LNCAP (cell line): ENCODE measurements at regions not wholly inside any gene's neighbourhood (a gene's known extent, or its start where the extent isn't known, plus 50 kb on each side); places are given as distances from the start of the nearest gene placed in this dataset.

Experiments
- TF ChIP-seq, protein P1 (sequence below): fragments of 450-650 bp; IDR thresholded peaks from 2 replicates; pipeline ENCODE4 v1.5.1; 2017; ENCODE audit warnings: mild to moderate bottlenecking

DNA sequence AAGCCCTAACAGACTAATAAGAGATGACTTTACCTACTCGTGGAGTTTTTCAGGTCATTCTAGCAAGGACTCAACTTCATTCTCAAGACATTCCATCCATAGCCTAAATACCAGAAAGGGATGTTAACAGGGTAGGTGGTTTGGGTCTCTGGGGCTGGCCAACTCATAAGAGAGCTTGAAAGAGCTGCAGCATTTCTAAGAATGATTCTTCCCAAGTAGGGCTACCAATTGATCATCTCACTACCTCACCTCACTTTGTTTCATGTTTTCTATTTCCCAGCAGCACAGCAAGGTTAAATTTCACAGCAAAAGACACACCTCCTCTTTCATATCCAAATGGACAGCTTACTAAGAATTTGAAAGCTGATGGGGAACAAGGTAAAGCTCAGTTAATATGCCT lies 614.8 kb upstream of the DIPK2B start:
- TF ChIP-seq, protein P1, sequence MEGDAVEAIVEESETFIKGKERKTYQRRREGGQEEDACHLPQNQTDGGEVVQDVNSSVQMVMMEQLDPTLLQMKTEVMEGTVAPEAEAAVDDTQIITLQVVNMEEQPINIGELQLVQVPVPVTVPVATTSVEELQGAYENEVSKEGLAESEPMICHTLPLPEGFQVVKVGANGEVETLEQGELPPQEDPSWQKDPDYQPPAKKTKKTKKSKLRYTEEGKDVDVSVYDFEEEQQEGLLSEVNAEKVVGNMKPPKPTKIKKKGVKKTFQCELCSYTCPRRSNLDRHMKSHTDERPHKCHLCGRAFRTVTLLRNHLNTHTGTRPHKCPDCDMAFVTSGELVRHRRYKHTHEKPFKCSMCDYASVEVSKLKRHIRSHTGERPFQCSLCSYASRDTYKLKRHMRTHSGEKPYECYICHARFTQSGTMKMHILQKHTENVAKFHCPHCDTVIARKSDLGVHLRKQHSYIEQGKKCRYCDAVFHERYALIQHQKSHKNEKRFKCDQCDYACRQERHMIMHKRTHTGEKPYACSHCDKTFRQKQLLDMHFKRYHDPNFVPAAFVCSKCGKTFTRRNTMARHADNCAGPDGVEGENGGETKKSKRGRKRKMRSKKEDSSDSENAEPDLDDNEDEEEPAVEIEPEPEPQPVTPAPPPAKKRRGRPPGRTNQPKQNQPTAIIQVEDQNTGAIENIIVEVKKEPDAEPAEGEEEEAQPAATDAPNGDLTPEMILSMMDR, result no peak

DNA sequence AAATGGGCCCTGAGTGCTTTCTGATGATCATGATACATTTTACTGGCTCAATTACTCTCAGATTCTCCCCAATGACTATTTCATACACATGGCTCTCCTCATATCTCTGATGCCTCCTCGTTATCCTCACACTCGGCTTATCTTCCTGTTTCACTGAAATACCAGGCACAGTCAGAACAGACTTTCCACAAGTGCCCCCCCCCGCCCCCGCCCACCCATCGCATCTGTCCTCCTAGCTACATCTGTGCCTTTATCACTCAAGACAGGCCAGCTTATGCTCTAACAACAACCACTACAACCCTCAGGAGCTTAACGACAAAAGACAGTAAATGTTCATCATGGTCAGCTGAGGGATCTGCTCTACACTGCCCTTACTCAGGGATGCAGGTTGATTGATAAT lies 610.6 kb upstream of the DIPK2B start:
- TF ChIP-seq, protein P1, result no peak

DNA sequence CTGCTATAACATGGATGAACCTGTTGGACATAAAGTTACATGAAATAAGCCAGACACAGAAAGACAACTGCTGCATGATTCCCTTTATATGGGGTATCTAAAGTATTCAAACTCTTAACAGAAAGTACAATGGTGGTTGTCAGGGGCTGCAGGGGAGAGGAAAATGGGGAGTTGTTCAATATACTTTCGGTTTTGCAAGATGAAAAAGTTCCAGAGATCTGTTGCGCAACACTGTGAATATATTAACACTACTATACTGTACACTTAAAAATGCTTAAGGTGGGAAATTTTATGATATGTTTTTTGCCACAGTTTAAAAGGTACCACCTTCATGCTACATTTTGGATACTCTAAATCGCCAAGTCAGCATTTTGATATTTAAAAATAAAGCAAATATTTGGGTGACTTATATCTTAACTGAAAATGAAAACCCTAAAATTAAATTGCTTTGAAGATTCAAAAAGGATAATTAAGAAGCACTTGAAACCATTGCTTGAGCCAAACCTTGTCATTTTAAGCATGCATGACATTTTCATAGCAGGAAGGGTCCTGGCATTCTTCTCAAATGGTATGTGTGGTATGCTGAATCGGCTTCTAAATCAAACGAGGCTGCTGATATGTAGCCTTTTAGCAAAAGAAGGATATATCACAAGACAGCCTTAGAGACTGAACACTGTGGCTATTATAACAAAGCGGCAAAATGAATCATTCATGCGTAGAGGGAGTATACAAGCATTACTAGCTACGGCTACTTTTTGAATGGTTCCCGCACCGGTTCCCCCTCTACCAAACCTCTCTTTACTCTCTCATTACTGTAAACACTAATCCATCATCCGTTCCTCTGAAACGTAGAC lies 607.1 kb upstream of the DIPK2B start:
- TF ChIP-seq, protein P1, result no peak

DNA sequence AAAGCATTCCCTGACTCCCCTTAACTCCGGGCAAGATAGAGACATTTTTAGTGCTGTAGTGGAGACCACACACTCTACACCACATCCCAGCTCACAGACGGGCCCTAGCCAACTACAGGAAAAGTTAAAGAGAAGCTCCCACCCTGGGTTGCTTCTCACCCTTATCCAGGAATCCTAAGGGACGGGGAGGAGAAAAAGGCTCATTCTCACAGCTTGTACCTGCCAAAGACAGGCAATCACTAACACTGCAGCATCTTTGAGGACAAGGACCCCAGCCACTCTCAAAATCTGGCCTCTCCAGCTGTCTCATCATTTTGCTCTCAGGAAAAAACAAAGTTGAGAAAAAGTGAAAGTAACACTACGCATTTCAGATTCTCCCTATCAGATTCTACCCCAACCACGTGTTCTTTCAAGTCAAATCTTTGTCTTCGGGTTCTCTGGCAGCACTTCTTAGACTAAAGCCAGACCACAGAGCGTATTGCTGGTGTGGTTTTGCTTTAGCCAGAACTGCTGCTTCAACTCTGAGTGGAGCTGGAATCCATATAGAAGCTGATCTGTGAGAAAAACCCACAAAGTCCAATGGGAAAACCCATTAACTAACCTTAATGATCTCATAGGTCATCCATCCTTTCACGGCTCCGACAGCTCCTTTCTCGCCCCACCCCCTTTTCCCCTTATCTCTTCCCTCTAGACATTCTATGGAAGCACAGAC lies 605.9 kb upstream of the DIPK2B start:
- TF ChIP-seq, protein P1, result no peak

DNA sequence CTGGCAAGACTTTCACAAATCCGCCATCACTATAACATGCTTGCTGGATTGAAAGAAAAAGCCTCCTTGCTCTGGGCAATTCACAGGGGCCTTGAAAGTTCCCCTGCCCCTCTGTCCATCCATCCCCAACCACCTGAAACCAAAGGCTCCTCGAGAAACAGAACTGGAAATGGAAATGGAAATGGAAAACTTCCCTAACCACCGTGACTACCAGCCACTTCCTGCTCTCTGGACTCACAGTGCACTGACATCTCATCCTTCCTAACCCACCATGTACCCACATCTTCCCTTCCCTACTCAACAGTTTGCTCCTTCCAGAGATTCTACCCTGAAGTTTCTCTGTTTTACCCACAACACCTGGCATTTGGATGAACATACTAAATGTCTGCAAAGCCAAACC lies 603.6 kb upstream of the DIPK2B start:
- TF ChIP-seq, protein P1, result no peak

DNA sequence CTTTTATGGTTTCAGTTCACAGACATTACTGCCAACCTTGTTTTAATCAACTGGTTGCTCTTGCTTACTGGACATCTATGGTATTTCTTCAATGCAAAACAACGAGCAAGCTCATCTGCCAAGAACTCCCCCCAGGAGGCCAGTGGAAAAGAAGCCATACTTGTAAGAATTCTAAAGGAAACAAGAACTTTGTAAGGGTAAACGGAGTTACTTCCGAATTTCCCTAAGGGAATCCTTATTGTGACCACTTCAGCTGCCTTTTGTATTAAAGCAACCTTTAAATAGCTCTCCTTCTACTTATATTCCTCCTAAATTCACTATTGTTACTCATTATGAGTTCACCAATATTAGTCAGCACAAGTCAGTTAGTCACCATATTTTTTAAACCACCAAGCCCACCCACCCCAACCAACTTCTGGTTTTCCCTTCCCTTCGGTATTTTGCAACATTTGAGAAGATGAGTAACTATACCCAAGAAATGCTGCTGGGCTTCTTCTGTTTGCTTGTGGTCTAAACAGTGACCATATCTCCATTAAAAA lies 602.8 kb upstream of the DIPK2B start:
- TF ChIP-seq, protein P1, result no peak

DNA sequence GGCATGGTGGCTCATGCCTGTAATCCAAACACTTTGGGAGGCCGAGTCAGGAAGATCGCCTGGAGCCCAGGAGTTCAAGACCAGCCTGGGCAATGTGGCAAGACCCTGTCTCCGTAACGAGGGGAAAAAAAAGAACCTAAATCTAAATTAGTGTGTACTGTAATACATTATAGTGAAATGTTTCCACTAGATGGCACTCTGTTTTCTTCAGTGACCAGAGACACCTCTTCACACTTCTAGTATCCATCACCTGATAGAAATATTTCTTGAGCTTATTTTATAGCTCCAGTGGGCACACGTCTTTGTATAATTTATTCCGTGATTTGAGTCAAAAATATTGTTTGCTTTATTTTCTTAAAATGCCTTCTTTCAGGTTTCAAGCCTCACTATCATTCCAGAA lies 600.9 kb upstream of the DIPK2B start:
- TF ChIP-seq, protein P1, result peak; percentile 35; the same call in 1 of the 2 replicates
